Esophagus muscularis mucosa (tissue), 4 donors: ENCODE measurements at regions not wholly inside any gene's neighbourhood (a gene's known extent, or its start where the extent isn't known, plus 50 kb on each side); places are given as distances from the start of the nearest gene placed in this dataset.

Experiments
- DNase-seq: peaks from one replicate; pipeline ENCODE4 v3.0.0-alpha.2; 2017; ENCODE audit errors: extremely low spot score
- H3K27ac ChIP-seq, 4 donors: fragments of 200-600 bp; sonication (generic); replicated peaks in 1 of 4; 1 replicate in 3 of 4; 2 replicates in 1 of 4; pipeline ENCODE4 v1.5.1; 2016 to 2019; ENCODE audit warnings: mild to moderate bottlenecking in 1 of 4
- H3K27me3 ChIP-seq, 4 donors: fragments of 200-600 bp; sonication (generic); one replicate each; pipeline versions ENCODE4 v1.5.1 to v1.6.0; 2016 to 2019
- H3K36me3 ChIP-seq, 4 donors: fragments of 200-600 bp; sonication (generic); one replicate each; pipeline ENCODE4 v1.5.1; 2016 to 2019
- H3K4me1 ChIP-seq, 4 donors: fragments of 200-600 bp; sonication (generic); one replicate each; pipeline ENCODE4 v1.5.1; 2016 to 2019
- H3K4me3 ChIP-seq, 4 donors: fragments of 200-600 bp; sonication (generic); 1 replicate in 2 of 4; 2 replicates in 2 of 4; pipeline ENCODE4 v1.5.1; 2016 to 2019; ENCODE audit warnings: mild to moderate bottlenecking in 4 of 4, moderate library complexity in 1 of 4
- H3K9me3 ChIP-seq, 4 donors: fragments of 200-600 bp; sonication (generic); 1 replicate in 3 of 4; 2 replicates in 1 of 4; pipeline ENCODE4 v1.5.1; 2016 to 2019
- EP300 ChIP-seq: sonication (generic); formaldehyde crosslinking; IDR thresholded peaks from one replicate; pipeline ENCODE4 v1.6.1; 2017; ENCODE audit warnings: antibody characterized with exemption
- POLR2A ChIP-seq: fragments of 450-650 bp; IDR thresholded peaks from one replicate; pipeline ENCODE4 v1.6.1; 2017; ENCODE audit warnings: antibody characterized with exemption, moderate library complexity, mild to moderate bottlenecking, low read depth
- POLR2AphosphoS5 ChIP-seq, 2 donors: sonication (generic); formaldehyde crosslinking; IDR thresholded peaks; one replicate each; pipeline ENCODE4 v1.6.1; 2017; ENCODE audit warnings: antibody characterized with exemption in 2 of 2
- WGBS: methylation state at CpG from one replicate; pipeline ENCODE4 v1.1.5; 2018; 5-methylcytosine and 5-hydroxymethylcytosine counted together
- intact Hi-C: fragments of 100-400 bp; cut with DNase I; formaldehyde crosslinking; loops from one replicate; pipeline ENCODE4 v1.15.1; 2023
- TF ChIP-seq, protein P1 (sequence below), 3 experiments: fragments of 200-600 bp in 2 of 3; fragments of 450-650 bp in 1 of 3; sonication (generic) in 2 of 3; IDR thresholded peaks; one replicate each; pipeline ENCODE4 v1.5.1; 2017 to 2019; ENCODE audit warnings: antibody characterized with exemption in 3 of 3, mild to moderate bottlenecking in 2 of 3, moderate library complexity in 1 of 3

DNA sequence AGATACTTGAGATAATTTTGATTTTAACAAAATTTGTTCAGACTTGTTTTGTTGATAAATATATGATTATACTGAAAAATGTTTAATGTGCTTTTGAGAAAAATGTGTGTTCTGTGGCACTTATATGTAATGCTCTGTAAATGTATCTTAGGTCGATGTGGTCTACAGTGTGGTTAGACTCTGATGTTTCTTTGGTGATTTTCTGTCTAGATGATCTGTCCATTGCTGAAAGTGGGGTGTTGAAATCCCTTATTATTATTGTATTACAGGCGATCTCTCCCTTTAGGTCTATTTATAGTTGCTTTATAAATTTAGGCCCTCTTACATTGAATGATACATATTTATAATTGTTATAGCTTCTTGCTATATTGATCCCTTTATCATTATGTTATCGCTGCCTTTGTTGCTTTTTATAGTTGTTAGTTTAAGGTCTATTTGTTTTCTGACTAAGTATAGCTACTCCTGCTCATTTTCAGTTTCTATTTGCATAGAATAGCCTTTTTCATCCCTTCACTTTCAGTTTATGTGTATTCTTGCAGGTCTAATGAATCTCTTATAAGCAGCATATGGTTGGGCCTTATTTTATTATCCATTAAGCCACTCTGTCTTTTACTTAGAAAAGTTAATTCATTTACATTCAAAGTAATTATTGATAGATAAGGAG lies 124.3 kb downstream of the MRPS30 start:
- no peak overlapping the region for H3K4me3 ChIP-seq
- H3K27me3 ChIP-seq = no peaks in the 10 kb centered on the region
- no peaks in the 10 kb centered on the region for H3K36me3 ChIP-seq
- WGBS = 84% methylated on average over 3 of the region's 3 CpGs
- H3K4me1 ChIP-seq = no peaks in the 10 kb centered on the region
- TF ChIP-seq, protein P1, sequence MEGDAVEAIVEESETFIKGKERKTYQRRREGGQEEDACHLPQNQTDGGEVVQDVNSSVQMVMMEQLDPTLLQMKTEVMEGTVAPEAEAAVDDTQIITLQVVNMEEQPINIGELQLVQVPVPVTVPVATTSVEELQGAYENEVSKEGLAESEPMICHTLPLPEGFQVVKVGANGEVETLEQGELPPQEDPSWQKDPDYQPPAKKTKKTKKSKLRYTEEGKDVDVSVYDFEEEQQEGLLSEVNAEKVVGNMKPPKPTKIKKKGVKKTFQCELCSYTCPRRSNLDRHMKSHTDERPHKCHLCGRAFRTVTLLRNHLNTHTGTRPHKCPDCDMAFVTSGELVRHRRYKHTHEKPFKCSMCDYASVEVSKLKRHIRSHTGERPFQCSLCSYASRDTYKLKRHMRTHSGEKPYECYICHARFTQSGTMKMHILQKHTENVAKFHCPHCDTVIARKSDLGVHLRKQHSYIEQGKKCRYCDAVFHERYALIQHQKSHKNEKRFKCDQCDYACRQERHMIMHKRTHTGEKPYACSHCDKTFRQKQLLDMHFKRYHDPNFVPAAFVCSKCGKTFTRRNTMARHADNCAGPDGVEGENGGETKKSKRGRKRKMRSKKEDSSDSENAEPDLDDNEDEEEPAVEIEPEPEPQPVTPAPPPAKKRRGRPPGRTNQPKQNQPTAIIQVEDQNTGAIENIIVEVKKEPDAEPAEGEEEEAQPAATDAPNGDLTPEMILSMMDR (IDR thresholded peaks at IDR 0.05) = no peak
- TF ChIP-seq POLR2A (no peak), EP300 (no peak)
- peaks cover 0 to 8% (median 2%) of the 10 kb centered on the region in 4 donors for H3K9me3 ChIP-seq
- no peak overlapping the region for H3K27ac ChIP-seq
- intact Hi-C loops = no loop called here
- DNase-seq = no peak

DNA sequence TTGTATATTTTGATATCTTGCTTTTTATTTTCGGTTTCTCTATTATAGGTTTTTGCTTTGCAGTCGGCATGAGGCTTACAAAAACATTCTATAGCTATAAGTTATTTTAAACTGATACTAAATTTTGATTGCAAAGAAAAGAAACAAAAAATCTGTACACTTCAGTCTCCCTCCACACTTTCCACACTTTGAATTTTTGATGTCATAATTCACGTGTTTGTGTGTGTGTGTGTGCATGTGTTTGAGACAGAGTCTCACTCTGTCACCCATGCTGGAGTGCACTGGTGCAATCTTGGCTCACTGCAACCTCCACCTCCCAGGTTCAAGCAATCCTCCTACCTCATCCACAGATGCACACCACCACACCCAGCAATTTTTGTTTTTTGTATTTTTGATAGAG lies 124.9 kb downstream of the MRPS30 start:
- TF ChIP-seq EP300 = no peak
- TF ChIP-seq, protein P1 (IDR thresholded peaks at IDR 0.05) = no peak
- TF ChIP-seq POLR2AphosphoS5 (IDR thresholded peaks at IDR 0.05) = no peak
- no peak for TF ChIP-seq POLR2A
- H3K27me3 ChIP-seq = no peaks in the 10 kb centered on the region
- peaks cover 0 to 8% (median 2%) of the 10 kb centered on the region in 4 donors for H3K9me3 ChIP-seq
- H3K27ac ChIP-seq = no peak overlapping the region
- no peaks in the 10 kb centered on the region for H3K4me1 ChIP-seq
- DNase-seq = no peak
- intact Hi-C loops = no loop called here
- no peaks in the 10 kb centered on the region for H3K36me3 ChIP-seq
- no peak overlapping the region for H3K4me3 ChIP-seq
- WGBS = 82% methylated on average over 3 of the region's 3 CpGs

- Histone ChIP-seq H3K4me3 (no peak overlapping the region), H3K9me3 (peaks cover 0 to 8% (median 2%) of the 10 kb centered on the region in 4 donors), H3K27ac (no peak overlapping the region), H3K27me3 (no peaks in the 10 kb centered on the region), H3K36me3 (no peaks in the 10 kb centered on the region), H3K4me1 (no peaks in the 10 kb centered on the region)
- no peak for DNase-seq
- intact Hi-C loops = no loop called here
- 86% methylated on average over 1 of the region's 1 CpG for WGBS
- TF ChIP-seq EP300 (no peak), POLR2A (no peak), POLR2AphosphoS5 (IDR thresholded peaks at IDR 0.05) (no peak)
- TF ChIP-seq, protein P1 (IDR thresholded peaks at IDR 0.05) = no peak
These were observed 126.5 kb downstream of the MRPS30 start for GRCh38 chr5:44935262-44935661.

GRCh38 chr5:44935871-44936270 lies 127.1 kb downstream of the MRPS30 start:
- Histone ChIP-seq H3K4me1 (no peaks in the 10 kb centered on the region), H3K4me3 (no peak overlapping the region), H3K27me3 (no peaks in the 10 kb centered on the region), H3K27ac (no peak overlapping the region), H3K9me3 (peaks cover 0 to 8% (median 2%) of the 10 kb centered on the region in 4 donors), H3K36me3 (no peaks in the 10 kb centered on the region)
- no peak for DNase-seq
- WGBS = 52% methylated on average over 2 of the region's 2 CpGs
- intact Hi-C loops = no loop called here
- TF ChIP-seq POLR2AphosphoS5 (IDR thresholded peaks at IDR 0.05) (no peak), POLR2A (no peak), EP300 (no peak)
- TF ChIP-seq, protein P1 (IDR thresholded peaks at IDR 0.05) = no peak

DNA sequence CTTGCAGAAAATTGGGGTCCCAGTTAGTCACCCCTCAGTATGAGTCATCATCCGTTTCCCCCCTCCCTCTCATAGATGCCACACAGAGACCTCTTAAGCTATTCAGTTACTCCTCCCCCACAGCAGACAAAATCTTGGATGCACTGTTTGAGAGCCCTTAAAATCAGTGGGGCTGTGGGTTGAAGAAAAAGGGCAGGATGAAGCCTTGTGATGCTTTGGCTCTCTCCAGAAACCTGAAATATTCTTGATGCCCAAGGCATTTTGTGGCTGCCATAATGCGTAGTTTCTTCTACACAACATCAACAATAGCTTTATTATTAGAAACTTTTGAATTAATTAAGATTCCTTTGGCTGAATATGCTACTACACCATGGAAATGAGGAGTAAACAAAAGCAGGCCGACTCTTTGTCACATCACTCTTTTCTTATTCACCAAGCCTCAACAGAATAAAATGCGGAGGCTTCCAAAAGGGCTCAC lies 133.8 kb downstream of the MRPS30 start:
- no peaks in the 10 kb centered on the region for H3K9me3 ChIP-seq
- TF ChIP-seq, protein P1 (IDR thresholded peaks at IDR 0.05) = no peak
- no peak for TF ChIP-seq EP300
- no peak for TF ChIP-seq POLR2A
- TF ChIP-seq POLR2AphosphoS5 (IDR thresholded peaks at IDR 0.05) = no peak
- H3K4me1 ChIP-seq = no peaks in the 10 kb centered on the region
- no peak for DNase-seq
- H3K36me3 ChIP-seq = no peaks in the 10 kb centered on the region
- WGBS = 43% methylated on average over 4 of the region's 4 CpGs
- no peak overlapping the region for H3K4me3 ChIP-seq
- intact Hi-C loops = no loop called here
- H3K27me3 ChIP-seq = no peaks in the 10 kb centered on the region
- no peak overlapping the region for H3K27ac ChIP-seq
